ENCODE measurements at regions not wholly inside any gene's neighbourhood (a gene's known extent, or its start where the extent isn't known, plus 50 kb on each side); places are given as distances from the start of the nearest gene placed in this dataset.

- Histone ChIP-seq H3K4me3 (no peak overlapping the region), H3K27me3 (ENCODE audit: control insufficient read depth in 3 of 3, insufficient read depth in 3 of 3, low read length in 2 of 3) (no peaks in the 10 kb centered on the region), H3K27ac (ENCODE audit: low read depth in 1 of 2, low read length in 1 of 2) (no peak overlapping the region), H3K9ac (ENCODE audit: insufficient read depth in 1 of 2, low read length in 2 of 2) (no peak overlapping the region), H3K4me1 (ENCODE audit: control insufficient read depth in 5 of 5, insufficient read depth in 5 of 5, low read length in 5 of 5) (no peaks in the 10 kb centered on the region), H3K9me3 (ENCODE audit: control insufficient read depth in 4 of 4, insufficient read depth in 3 of 4, low read length in 3 of 4) (peaks cover 0 to 7% (median under 1%) of the 10 kb centered on the region in 4 donors), H3K36me3 (ENCODE audit: control insufficient read depth in 4 of 4, insufficient read depth in 4 of 4, low read length in 4 of 4) (no peaks in the 10 kb centered on the region)
- 88% methylated on average over 2 of the region's 2 CpGs for WGBS, 2 donors
- ATAC-seq (ENCODE audit: insufficient read depth, low FRiP score) (no peak), DNase-seq (no peak)
- no peak for TF ChIP-seq CTCF (IDR thresholded peaks at IDR 0.05; ENCODE audit: control extremely low read depth, extremely low read depth)
Observed at GRCh38 chr1:80047791-80048190, 1041.3 kb upstream of the ADGRL4 start.

GRCh38 chr1:80044662-80045061 is 1038.1 kb upstream of the ADGRL4 start:
- DNase-seq (no peak), ATAC-seq (ENCODE audit: insufficient read depth, low FRiP score) (no peak)
- no peak overlapping the region for H3K9ac ChIP-seq (ENCODE audit: insufficient read depth in 1 of 2, low read length in 2 of 2)
- no peak overlapping the region for H3K4me3 ChIP-seq
- H3K36me3 ChIP-seq (ENCODE audit: control insufficient read depth in 4 of 4, insufficient read depth in 4 of 4, low read length in 4 of 4) = no peaks in the 10 kb centered on the region
- no peaks in the 10 kb centered on the region for H3K27me3 ChIP-seq (ENCODE audit: control insufficient read depth in 3 of 3, insufficient read depth in 3 of 3, low read length in 2 of 3)
- no peak for TF ChIP-seq CTCF (IDR thresholded peaks at IDR 0.05; ENCODE audit: control extremely low read depth, extremely low read depth)
- H3K4me1 ChIP-seq (ENCODE audit: control insufficient read depth in 5 of 5, insufficient read depth in 5 of 5, low read length in 5 of 5) = no peaks in the 10 kb centered on the region
- H3K9me3 ChIP-seq (ENCODE audit: control insufficient read depth in 4 of 4, insufficient read depth in 3 of 4, low read length in 3 of 4) = no peaks in the 10 kb centered on the region
- no peak overlapping the region for H3K27ac ChIP-seq (ENCODE audit: low read depth in 1 of 2, low read length in 1 of 2)

- Histone ChIP-seq H3K9ac (ENCODE audit: insufficient read depth in 1 of 2, low read length in 2 of 2) (peak overlapping the region in 1 of 2 donors; percentile 49), H3K27ac (ENCODE audit: low read depth in 1 of 2, low read length in 1 of 2) (no peak overlapping the region), H3K9me3 (ENCODE audit: control insufficient read depth in 4 of 4, insufficient read depth in 3 of 4, low read length in 3 of 4) (no peaks in the 10 kb centered on the region), H3K36me3 (ENCODE audit: control insufficient read depth in 4 of 4, insufficient read depth in 4 of 4, low read length in 4 of 4) (no peaks in the 10 kb centered on the region), H3K4me3 (no peak overlapping the region), H3K4me1 (ENCODE audit: control insufficient read depth in 5 of 5, insufficient read depth in 5 of 5, low read length in 5 of 5) (peaks cover 0 to 3% (median 0%) of the 10 kb centered on the region in 5 donors), H3K27me3 (ENCODE audit: control insufficient read depth in 3 of 3, insufficient read depth in 3 of 3, low read length in 2 of 3) (no peaks in the 10 kb centered on the region)
- WGBS, 2 donors = 76 to 77% methylated on average over 3 of the region's 3 CpGs
- TF ChIP-seq CTCF (IDR thresholded peaks at IDR 0.05; ENCODE audit: control extremely low read depth, extremely low read depth) = no peak
- no peak for ATAC-seq (ENCODE audit: insufficient read depth, low FRiP score)
- peak in 2 of 3 donors; percentile 9 to 12 for DNase-seq
Observed at GRCh38 chr1:80036690-80037432, 1030.3 kb upstream of the ADGRL4 start.

- Histone ChIP-seq H3K4me1 (ENCODE audit: control insufficient read depth in 5 of 5, insufficient read depth in 5 of 5, low read length in 5 of 5) (no peaks in the 10 kb centered on the region), H3K27ac (ENCODE audit: low read depth in 1 of 2, low read length in 1 of 2) (no peak overlapping the region), H3K9me3 (ENCODE audit: control insufficient read depth in 4 of 4, insufficient read depth in 3 of 4, low read length in 3 of 4) (peaks cover 0 to 4% (median 0%) of the 10 kb centered on the region in 4 donors), H3K27me3 (ENCODE audit: control insufficient read depth in 3 of 3, insufficient read depth in 3 of 3, low read length in 2 of 3) (no peaks in the 10 kb centered on the region), H3K36me3 (ENCODE audit: control insufficient read depth in 4 of 4, insufficient read depth in 4 of 4, low read length in 4 of 4) (no peaks in the 10 kb centered on the region), H3K9ac (ENCODE audit: insufficient read depth in 1 of 2, low read length in 2 of 2) (no peak overlapping the region), H3K4me3 (no peak overlapping the region)
- 87 to 92% methylated on average over 1 of the region's 1 CpG for WGBS, 2 donors
- ATAC-seq (ENCODE audit: insufficient read depth, low FRiP score) = no peak
- no peak for DNase-seq
- TF ChIP-seq CTCF (IDR thresholded peaks at IDR 0.05; ENCODE audit: control extremely low read depth, extremely low read depth) = no peak
Observed at GRCh38 chr1:80023358-80023757, 1016.8 kb upstream of the ADGRL4 start.

Data from lung (tissue), 11 donors.